B cell (primary cell): ENCODE measurements at regions not wholly inside any gene's neighbourhood (a gene's known extent, or its start where the extent isn't known, plus 50 kb on each side); places are given as distances from the start of the nearest gene placed in this dataset.

ENCODE experiments used
- ATAC-seq: fragments of 200-7000 bp; cut with Tn5 transposase; one replicate; pipeline ENCODE4 v1.10.0; 2021; ENCODE audit warnings: low read depth, mild to moderate bottlenecking, moderate number of reproducible peaks, moderate library complexity
- CTCF ChIA-PET: fragments of 350-600 bp; sonication (Branson Sonifier 250); formaldehyde crosslinking; loops from one replicate; lab custom pipeline; 2021; ENCODE audit warnings: antibody characterized with exemption, inconsistent platforms; lab: Charles Lee
- POLR2A ChIA-PET: fragments of 350-600 bp; sonication (Branson Sonifier 250); formaldehyde crosslinking; loops from one replicate; lab custom pipeline; 2021; ENCODE audit warnings: antibody characterized with exemption; lab: Charles Lee
- DNase-seq: peaks from one replicate; pipeline ENCODE4 v3.0.0; 2013
- H2AFZ ChIP-seq: 2 replicates; pipeline ENCODE4 v1.6.1; 2012; ENCODE audit warnings: mild to moderate bottlenecking, low read depth, low read length; ENCODE audit not compliant: insufficient read depth, poor library complexity, severe bottlenecking
- H3K27ac ChIP-seq, 2 donors: 1 replicate in 1 of 2; 2 replicates in 1 of 2; pipeline ENCODE4 v1.5.1; 2012 to 2013; ENCODE audit warnings: low read length in 2 of 2, mild to moderate bottlenecking in 2 of 2, moderate library complexity in 1 of 2
- H3K27me3 ChIP-seq, 4 experiments: fragments of 200-600 bp in 1 of 4; sonication (generic) in 1 of 4; replicated peaks in 1 of 4; 1 replicate in 2 of 4; 2 replicates in 2 of 4; pipeline versions ENCODE4 v1.6.1 to v1.7.0; 2013 to 2016; ENCODE audit warnings: low read length in 3 of 4, mild to moderate bottlenecking in 2 of 4, mixed read lengths in 1 of 4, moderate library complexity in 1 of 4; ENCODE audit not compliant: insufficient read depth in 4 of 4, control insufficient read depth in 3 of 4; ENCODE audit errors: control extremely low read depth in 1 of 4
- H3K36me3 ChIP-seq, 2 experiments: replicated peaks in 1 of 2; 1 replicate in 1 of 2; 2 replicates in 1 of 2; pipeline versions ENCODE4 v1.6.1 to v1.7.1; 2013; ENCODE audit warnings: low read length in 1 of 2; ENCODE audit not compliant: insufficient read depth in 2 of 2, control insufficient read depth in 1 of 2; ENCODE audit errors: control extremely low read depth in 1 of 2, extremely low read depth in 1 of 2
- H3K4me1 ChIP-seq, 2 donors: fragments of 200-600 bp in 1 of 2; sonication (generic) in 1 of 2; 1 replicate in 1 of 2; 2 replicates in 1 of 2; pipeline versions ENCODE4 v1.5.1 to v1.6.1; 2013 to 2017; ENCODE audit warnings: low read length in 2 of 2; ENCODE audit not compliant: control insufficient read depth in 2 of 2, insufficient read depth in 2 of 2
- H3K4me2 ChIP-seq: replicated peaks from 2 replicates; pipeline ENCODE3; 2012; ENCODE audit warnings: mild to moderate bottlenecking, low read depth, low read length; ENCODE audit not compliant: poor library complexity, severe bottlenecking
- H3K4me3 ChIP-seq, 5 experiments: fragments of 200-600 bp in 1 of 5; sonication (generic) in 1 of 5; 1 replicate in 3 of 5; 2 replicates in 2 of 5; pipeline versions ENCODE4 v1.5.1 to v1.7.0; 2011 to 2016; ENCODE audit warnings: low read length in 4 of 5, mild to moderate bottlenecking in 4 of 5, low read depth in 2 of 5, control low read depth in 1 of 5, moderate library complexity in 1 of 5; ENCODE audit not compliant: insufficient read depth in 1 of 5; ENCODE audit errors: control extremely low read depth in 1 of 5, extremely low read depth in 1 of 5
- H3K79me2 ChIP-seq: fragments of 200-600 bp; sonication (generic); one replicate; pipeline ENCODE4 v1.6.0; 2016; ENCODE audit warnings: low read length; ENCODE audit not compliant: control insufficient read depth, insufficient read depth
- H3K9ac ChIP-seq: fragments of 200-600 bp; sonication (generic); 2 replicates; pipeline ENCODE4 v1.6.1; 2017; ENCODE audit warnings: mild to moderate bottlenecking, low read length, moderate library complexity
- H3K9me3 ChIP-seq, 3 donors: one replicate each; pipeline versions ENCODE4 v1.6.1 to v1.7.1; 2013; ENCODE audit warnings: low read length in 2 of 3; ENCODE audit not compliant: control insufficient read depth in 2 of 3, insufficient read depth in 1 of 3; ENCODE audit errors: control extremely low read depth in 1 of 3
- H4K20me1 ChIP-seq: 2 replicates; pipeline ENCODE4 v1.6.0; 2012; ENCODE audit warnings: mild to moderate bottlenecking, low read length; ENCODE audit not compliant: insufficient read depth, control insufficient read depth, poor library complexity, severe bottlenecking
- H3K27ac Mint-ChIP-seq: one replicate; pipeline ENCODE4 v1.8.0; 2021; ENCODE audit warnings: mixed read lengths
- H3K27me3 Mint-ChIP-seq: one replicate; pipeline ENCODE4 v1.8.0; 2021; ENCODE audit warnings: mixed read lengths
- H3K4me1 Mint-ChIP-seq: one replicate; pipeline ENCODE4 v1.8.0; 2021; ENCODE audit warnings: mixed read lengths
- H3K4me3 Mint-ChIP-seq: one replicate; pipeline ENCODE4 v1.8.0; 2021; ENCODE audit warnings: mixed read lengths
- H3K9me3 Mint-ChIP-seq: one replicate; pipeline ENCODE4 v1.8.0; 2022; ENCODE audit warnings: mixed read lengths; ENCODE audit not compliant: insufficient read depth
- EZH2 ChIP-seq: IDR thresholded peaks from 2 replicates; pipeline ENCODE4 v1.6.1; 2012; ENCODE audit warnings: borderline replicate concordance, low read depth, mild to moderate bottlenecking, moderate library complexity, low read length; ENCODE audit not compliant: insufficient read depth, poor library complexity, severe bottlenecking
- WGBS: methylation state at CpG from one replicate; pipeline ENCODE4 v1.1.5; 2013; ENCODE audit warnings: missing lambda C conversion rate; ENCODE audit not compliant: insufficient coverage; 5-methylcytosine and 5-hydroxymethylcytosine counted together
- intact Hi-C: fragments of 100-400 bp; cut with micrococcal nuclease; formaldehyde crosslinking; loops from one replicate; pipeline ENCODE4 v1.10.0; 2022
- TF ChIP-seq, protein P1 (sequence below): fragments of 200-600 bp; IDR thresholded peaks from one replicate; pipeline ENCODE4 v1.8.0; 2022; ENCODE audit warnings: antibody characterized with exemption, mild to moderate bottlenecking

GRCh38 chr7:109235316-109235715 is 665.6 kb downstream of the DNAJB9 start:
- Mint-ChIP-seq H3K27me3 (no peaks in the 10 kb centered on the region), H3K4me3 (no peak overlapping the region), H3K27ac (no peak overlapping the region), H3K4me1 (no peaks in the 10 kb centered on the region), H3K9me3 (no peaks in the 10 kb centered on the region)
- no peak for DNase-seq
- WGBS, result no CpG with 5 or more reads among the region's 2 CpGs
- H3K27ac ChIP-seq, result no peak overlapping the region
- H4K20me1 ChIP-seq, result no peaks in the 10 kb centered on the region
- intact Hi-C loops, result no loop called here
- no peak overlapping the region for H3K9ac ChIP-seq
- ATAC-seq, result no peak
- H3K9me3 ChIP-seq, result peaks cover 0 to 10% (median 0%) of the 10 kb centered on the region in 3 donors
- no peaks in the 10 kb centered on the region for H3K36me3 ChIP-seq
- H3K79me2 ChIP-seq, result no peaks in the 10 kb centered on the region
- H3K4me3 ChIP-seq, result no peak overlapping the region
- H3K4me1 ChIP-seq, result no peaks in the 10 kb centered on the region
- ChIA-PET POLR2A (no interaction called here), CTCF (no interaction called here)
- TF ChIP-seq, protein P1, sequence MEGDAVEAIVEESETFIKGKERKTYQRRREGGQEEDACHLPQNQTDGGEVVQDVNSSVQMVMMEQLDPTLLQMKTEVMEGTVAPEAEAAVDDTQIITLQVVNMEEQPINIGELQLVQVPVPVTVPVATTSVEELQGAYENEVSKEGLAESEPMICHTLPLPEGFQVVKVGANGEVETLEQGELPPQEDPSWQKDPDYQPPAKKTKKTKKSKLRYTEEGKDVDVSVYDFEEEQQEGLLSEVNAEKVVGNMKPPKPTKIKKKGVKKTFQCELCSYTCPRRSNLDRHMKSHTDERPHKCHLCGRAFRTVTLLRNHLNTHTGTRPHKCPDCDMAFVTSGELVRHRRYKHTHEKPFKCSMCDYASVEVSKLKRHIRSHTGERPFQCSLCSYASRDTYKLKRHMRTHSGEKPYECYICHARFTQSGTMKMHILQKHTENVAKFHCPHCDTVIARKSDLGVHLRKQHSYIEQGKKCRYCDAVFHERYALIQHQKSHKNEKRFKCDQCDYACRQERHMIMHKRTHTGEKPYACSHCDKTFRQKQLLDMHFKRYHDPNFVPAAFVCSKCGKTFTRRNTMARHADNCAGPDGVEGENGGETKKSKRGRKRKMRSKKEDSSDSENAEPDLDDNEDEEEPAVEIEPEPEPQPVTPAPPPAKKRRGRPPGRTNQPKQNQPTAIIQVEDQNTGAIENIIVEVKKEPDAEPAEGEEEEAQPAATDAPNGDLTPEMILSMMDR, result no peak
- no peak for TF ChIP-seq EZH2
- no peak overlapping the region for H2AFZ ChIP-seq
- H3K27me3 ChIP-seq, result no peaks in the 10 kb centered on the region
- H3K4me2 ChIP-seq, result no peak overlapping the region

DNA sequence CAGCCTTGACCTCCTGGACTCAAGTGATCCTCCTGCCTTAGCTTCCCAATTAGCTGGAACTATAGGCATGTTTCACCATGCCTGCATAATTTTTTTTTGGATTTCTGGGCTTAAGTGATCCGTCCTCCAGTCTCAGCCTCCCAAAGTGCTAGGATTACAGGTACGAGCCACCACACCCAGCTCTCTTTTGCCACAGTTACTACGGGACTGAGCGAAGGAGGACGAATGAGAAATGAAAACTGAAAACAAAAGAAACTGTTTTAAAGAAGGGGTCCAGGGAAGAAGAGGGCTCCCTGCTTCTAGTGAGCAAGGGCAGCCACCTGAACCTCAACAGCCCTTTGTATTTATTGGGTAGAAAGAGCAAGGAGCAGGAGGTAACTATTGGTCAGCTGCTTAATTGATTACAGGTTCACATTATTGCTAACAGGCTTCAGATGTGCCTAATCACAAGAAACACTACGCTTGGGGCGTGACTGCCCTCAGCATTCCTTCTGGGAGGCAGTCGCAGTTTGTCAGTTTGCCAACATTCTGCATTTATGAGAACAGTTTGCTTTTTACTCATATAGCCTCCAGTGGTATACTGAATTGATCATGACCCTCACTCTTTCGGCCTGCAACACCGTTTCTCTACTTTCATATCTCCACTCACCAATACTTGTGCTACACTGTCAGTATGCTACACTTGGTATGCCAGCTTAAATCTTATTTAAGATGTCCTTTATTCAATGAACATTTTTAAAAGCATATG is 676.8 kb downstream of the DNAJB9 start:
- H3K4me3 Mint-ChIP-seq, result no peak overlapping the region
- POLR2A ChIA-PET, result no interaction called here
- no peak overlapping the region for H3K27ac ChIP-seq
- no peaks in the 10 kb centered on the region for H3K27me3 ChIP-seq
- no peaks in the 10 kb centered on the region for H3K79me2 ChIP-seq
- DNase-seq (no peak), ATAC-seq (no peak)
- no peak overlapping the region for H2AFZ ChIP-seq
- H3K4me3 ChIP-seq, result no peak overlapping the region
- H3K4me1 Mint-ChIP-seq, result no peaks in the 10 kb centered on the region
- H3K9ac ChIP-seq, result no peak overlapping the region
- H3K27me3 Mint-ChIP-seq, result no peaks in the 10 kb centered on the region
- 57% methylated on average over 8 of the region's 10 CpGs for WGBS
- no peak overlapping the region for H3K4me2 ChIP-seq
- peaks cover 3% of the 10 kb centered on the region for H3K9me3 Mint-ChIP-seq
- H3K27ac Mint-ChIP-seq, result no peak overlapping the region
- no peaks in the 10 kb centered on the region for H3K36me3 ChIP-seq
- CTCF ChIA-PET, result no interaction called here
- TF ChIP-seq EZH2, result no peak
- TF ChIP-seq, protein P1, result no peak
- no peaks in the 10 kb centered on the region for H3K9me3 ChIP-seq
- intact Hi-C loops, result no loop called here
- H4K20me1 ChIP-seq, result no peaks in the 10 kb centered on the region
- H3K4me1 ChIP-seq, result no peaks in the 10 kb centered on the region
